Fibroblast of skin of scalp (primary cell): ENCODE measurements at regions not wholly inside any gene's neighbourhood (a gene's known extent, or its start where the extent isn't known, plus 50 kb on each side); places are given as distances from the start of the nearest gene placed in this dataset.
"Not testable (repeated sequence)": the region's sequence is repeated elsewhere in the genome, so short reads cannot be mapped to it uniquely, and the experiment has no call there.

Experiments
- DNase-seq: peaks from one replicate; pipeline ENCODE4 v3.0.0-alpha.2; 2013

- no peak for DNase-seq
Observed at GRCh38 chrX:103911236-103911635, 51.2 kb upstream of the TMSB15B start.

- DNase-seq: no peak
Observed at GRCh38 chrX:103910430-103910829, 52.0 kb upstream of the TMSB15B start.

GRCh38 chrX:103904301-103904700 lies 58.1 kb upstream of the TMSB15B start:
- DNase-seq: no peak

- DNase-seq: not testable (repeated sequence)
Observed at GRCh38 chrX:103902606-103903005, 59.8 kb upstream of the TMSB15B start.

- peak; percentile 17 for DNase-seq
Observed at GRCh38 chrX:103889216-103889615, 57.2 kb upstream of the RAB9B start.

- DNase-seq: no peak
Observed at GRCh38 chrX:103886624-103887023, 54.6 kb upstream of the RAB9B start.

GRCh38 chrX:103883533-103883932 lies 51.5 kb upstream of the RAB9B start:
- no peak for DNase-seq

- no peak for DNase-seq
Observed at GRCh38 chrX:103882999-103883398, 50.9 kb upstream of the RAB9B start.
